ENCODE measurements at regions not wholly inside any gene's neighbourhood (a gene's known extent, or its start where the extent isn't known, plus 50 kb on each side); places are given as distances from the start of the nearest gene placed in this dataset.

DNA sequence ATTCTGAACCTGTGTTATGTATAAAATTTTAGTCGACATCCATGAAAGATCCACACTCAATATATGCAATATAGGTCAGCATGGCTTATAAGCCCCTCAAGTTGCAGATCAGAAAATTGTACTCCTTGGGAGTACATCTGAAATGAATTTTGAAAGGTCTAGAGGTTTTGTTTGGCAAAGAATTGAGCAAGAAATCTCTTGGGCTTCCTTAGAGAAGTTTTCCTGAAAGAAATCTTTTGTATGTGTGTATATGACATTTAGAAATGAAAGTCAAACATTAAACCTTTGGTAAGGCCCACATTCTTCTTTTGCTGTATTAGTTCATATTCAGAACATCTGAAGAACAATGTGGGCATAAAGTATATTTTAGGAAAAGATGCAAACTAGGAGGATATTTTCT lies 1006.6 kb downstream of the NAALADL2 start:
- DNase-seq (ENCODE audit: low read depth), result no peak

DNA sequence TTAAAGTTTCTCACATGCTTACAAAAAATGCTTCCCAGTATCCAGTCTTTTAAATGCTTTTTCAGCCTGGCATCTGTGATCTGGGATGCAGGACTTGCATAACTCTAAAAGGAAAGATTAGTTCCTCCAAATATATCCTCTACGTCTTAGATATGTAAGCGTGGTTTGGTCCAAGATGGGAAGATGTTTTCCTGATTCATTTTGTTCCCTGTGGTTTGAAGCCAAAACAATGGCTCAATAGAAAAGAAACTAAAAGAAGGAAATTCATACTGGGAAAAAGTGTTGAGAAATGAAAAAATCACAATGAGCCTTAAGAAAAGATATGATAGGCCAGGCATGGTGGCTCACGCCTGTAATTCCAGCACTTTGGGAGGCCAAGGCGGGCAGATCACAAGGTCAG lies 1002.8 kb downstream of the NAALADL2 start:
- no peak for DNase-seq (ENCODE audit: low read depth)
